Fibroblast of skin of right biceps (primary cell): ENCODE measurements at regions not wholly inside any gene's neighbourhood (a gene's known extent, or its start where the extent isn't known, plus 50 kb on each side); places are given as distances from the start of the nearest gene placed in this dataset.

ENCODE experiments used
- DNase-seq: peaks from one replicate; pipeline ENCODE4 v3.0.0-alpha.2; 2013

- no peak for DNase-seq
Measured at GRCh38 chr5:178808886-178809285, 50.9 kb upstream of the ZNF354B start.

- DNase-seq, result no peak
Measured at GRCh38 chr5:178801021-178801420, 58.7 kb upstream of the ZNF354B start.

GRCh38 chr5:178797546-178798440, 62.0 kb upstream of the ZNF354B start:
- no peak for DNase-seq

- no peak for DNase-seq
Measured at GRCh38 chr5:178797101-178797521, 62.6 kb upstream of the ZNF354B start.

- no peak for DNase-seq
Measured at GRCh38 chr5:178796165-178796945, 63.4 kb upstream of the ZNF354B start.

DNA sequence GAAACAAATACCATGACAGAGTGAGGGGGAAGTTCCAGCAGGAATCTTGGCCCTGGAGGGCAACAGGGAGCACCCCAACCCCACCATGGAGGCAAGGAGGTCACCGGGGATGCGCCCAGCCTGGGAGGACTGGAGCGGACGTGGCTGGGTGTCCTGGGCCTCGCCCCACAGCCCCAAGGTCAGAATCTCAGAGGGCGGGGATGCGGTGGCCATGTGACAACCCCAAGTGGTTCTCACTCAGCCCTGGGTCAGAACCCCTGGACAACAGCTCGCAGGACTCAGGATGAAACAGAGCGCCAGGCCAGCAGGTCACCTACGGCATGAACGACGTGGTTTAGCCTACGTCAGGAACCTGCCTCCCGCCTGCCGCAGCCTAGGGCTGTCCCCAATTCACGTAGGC, 64.0 kb upstream of the ZNF354A start:
- no peak for DNase-seq

GRCh38 chr5:178793696-178794095, 63.2 kb upstream of the ZNF354A start:
- DNase-seq, result no peak

- no peak for DNase-seq
Measured at GRCh38 chr5:178793151-178793550, 62.7 kb upstream of the ZNF354A start.

DNA sequence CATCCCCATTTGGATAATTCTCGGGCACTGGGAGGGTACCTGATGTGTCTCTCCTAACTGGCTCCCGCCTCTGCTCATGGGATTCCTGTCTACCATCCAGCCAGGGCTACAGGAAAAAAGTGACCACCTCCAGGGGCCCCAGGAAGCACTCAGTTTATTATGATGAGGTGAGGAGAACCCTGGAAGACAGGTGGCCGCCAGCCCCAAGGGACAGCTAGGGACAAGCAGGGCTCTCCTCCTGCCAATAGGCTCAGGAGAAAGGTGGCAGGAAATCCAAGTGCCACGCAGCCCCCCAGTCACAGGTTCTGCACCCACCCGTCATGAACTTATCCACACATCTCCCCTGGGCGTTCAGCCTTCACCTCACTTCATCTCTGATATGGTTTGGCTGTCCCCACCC, 61.5 kb upstream of the ZNF354A start:
- no peak for DNase-seq

GRCh38 chr5:178790371-178790770, 59.9 kb upstream of the ZNF354A start:
- DNase-seq, result no peak

- no peak for DNase-seq
Measured at GRCh38 chr5:178788381-178789085, 58.1 kb upstream of the ZNF354A start.

DNA sequence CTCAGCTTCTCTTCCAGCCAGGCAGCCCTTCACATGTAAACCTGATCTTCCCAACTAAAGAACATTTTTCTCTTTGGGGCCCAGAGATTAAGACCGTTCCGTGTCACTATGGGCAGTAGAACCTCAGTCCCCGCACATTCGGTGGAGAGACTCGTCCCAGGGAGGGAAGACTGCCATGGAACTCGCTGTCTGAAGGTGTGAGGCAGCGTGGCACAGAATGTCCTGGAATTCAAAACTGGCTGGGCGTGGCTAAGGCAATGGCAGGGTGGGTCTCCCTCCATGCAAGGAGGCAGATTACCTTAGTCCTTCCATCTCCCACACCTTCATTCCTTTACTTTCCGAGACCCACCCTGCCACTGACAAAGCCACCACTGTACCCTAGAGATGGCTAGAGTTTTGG, 57.4 kb upstream of the ZNF354A start:
- DNase-seq, result no peak

GRCh38 chr5:178786859-178787499, 56.5 kb upstream of the ZNF354A start:
- DNase-seq, result peak; percentile 53

DNA sequence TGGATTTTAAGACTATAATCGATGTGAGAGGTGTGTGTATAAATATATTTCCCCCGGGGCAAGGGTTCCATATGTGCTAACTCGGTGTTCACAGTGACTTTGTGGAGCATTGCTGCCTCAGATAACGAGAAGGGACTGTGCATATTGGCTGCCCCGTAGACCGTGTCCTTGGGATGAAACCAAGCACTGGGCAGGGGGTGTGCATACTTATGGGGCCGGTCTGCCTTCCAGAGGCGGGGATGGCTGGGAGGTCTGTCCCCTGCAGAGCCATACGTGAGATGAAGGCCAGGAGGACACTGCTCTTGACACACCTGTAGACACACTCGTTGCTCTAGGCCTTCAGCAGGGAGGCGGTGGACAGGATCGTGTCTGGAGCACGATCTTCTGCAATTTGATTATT, 56.0 kb upstream of the ZNF354A start:
- no peak for DNase-seq

DNA sequence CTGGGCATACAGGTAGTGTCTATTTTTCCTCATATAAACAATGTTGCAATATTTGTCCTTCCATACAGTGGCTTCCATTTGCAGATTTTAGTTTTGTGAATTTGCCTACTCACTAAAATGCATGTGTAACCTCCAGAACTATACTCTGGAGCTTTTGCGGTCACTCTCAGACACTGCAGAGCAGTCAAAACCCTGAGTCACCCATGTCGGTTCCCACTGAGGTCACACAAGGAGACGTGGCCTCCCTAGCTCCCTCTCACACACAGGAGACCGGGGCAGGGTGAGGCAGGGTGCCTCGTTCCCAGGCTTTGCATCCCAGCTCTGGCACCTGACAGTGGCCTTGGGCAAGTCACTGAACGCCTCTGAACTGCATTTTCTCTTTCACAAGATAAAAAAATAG, 55.5 kb upstream of the ZNF354A start:
- peak; percentile 27 for DNase-seq

DNA sequence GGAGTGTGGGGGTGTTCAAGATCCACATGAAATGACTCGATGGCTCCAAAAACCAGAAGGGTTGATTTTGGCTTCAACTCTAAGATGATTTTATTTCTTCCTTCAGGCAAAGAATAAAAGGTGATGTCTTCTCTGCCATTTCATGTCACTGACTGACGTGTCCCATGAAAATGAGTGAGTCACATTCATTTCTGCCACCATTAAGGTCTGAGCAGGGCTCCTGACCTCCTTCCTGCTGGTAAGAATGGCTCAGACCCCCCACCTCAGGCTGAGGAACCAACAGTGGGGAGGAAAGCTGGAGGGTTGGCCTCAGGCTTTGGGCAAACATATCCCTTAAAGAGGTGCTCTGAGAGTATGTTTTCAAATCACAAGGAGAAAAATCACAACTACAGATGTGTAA, 53.9 kb upstream of the ZNF354A start:
- no peak for DNase-seq

DNA sequence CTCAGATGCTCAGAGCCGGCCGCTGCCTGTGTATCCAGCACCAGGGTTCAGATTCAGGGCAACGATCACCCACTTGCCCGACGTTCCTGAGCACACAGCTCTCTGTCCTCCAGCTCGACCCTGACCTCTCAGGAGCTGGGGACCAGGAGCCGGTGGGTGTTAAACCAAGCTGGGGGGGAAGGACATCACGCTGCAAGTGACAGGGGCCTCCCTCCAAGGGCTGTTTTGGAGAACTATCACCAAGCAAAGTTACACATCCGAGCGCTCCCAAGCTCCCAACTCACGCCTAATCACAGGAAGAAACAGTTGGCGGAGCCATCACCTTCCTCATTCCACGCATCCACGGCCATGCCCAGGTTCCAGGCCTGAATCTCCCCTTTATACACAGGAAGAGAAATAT, 51.5 kb upstream of the ZNF354A start:
- DNase-seq, result no peak

GRCh38 chr5:178780581-178781498, 50.4 kb upstream of the ZNF354A start:
- DNase-seq, result no peak
